ENCODE measurements at regions not wholly inside any gene's neighbourhood (a gene's known extent, or its start where the extent isn't known, plus 50 kb on each side); places are given as distances from the start of the nearest gene placed in this dataset.

DNA sequence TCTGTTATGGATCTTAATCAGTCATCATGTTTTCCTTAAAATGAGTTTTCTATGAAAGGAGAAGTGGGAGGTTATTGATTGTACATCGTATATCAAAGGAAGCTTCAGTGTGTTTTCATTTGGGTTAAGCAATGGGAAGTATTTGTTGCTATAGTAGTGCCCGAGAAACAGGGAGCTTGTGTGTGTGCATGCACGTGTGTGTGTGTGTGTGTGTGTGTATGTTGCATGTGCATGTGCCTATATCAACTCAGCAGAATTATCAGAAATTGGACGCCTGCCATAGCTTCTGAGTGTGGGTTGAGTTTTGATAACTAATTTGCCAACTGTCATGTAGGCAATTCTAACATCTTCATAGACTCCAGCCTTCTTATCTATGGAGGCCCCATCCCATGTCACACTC lies 246.1 kb upstream of the CRY1 start:
- Histone ChIP-seq H3K27ac (ENCODE audit: low read depth) (no peak overlapping the region), H3K36me3 (ENCODE audit: insufficient read depth) (no peaks in the 10 kb centered on the region), H4K20me1 (replicated peaks; ENCODE audit: insufficient read depth) (no peaks in the 10 kb centered on the region), H3K4me2 (no peak overlapping the region), H3K4me3 (no peak overlapping the region), H3K4me1 (ENCODE audit: insufficient read depth) (no peaks in the 10 kb centered on the region), H3K9me2 (ENCODE audit: insufficient read depth) (peaks cover 1% of the 10 kb centered on the region; the same call in 1 of the 2 replicates), H3F3A (replicated peaks; ENCODE audit: low read depth) (no peaks in the 10 kb centered on the region), H3K27me3 (ENCODE audit: insufficient read depth) (no peaks in the 10 kb centered on the region), H2AFZ (no peak overlapping the region), H3K79me2 (replicated peaks; ENCODE audit: insufficient read depth) (no peaks in the 10 kb centered on the region)
- no peak for TF ChIP-seq NANOG (IDR thresholded peaks at IDR 0.05; ENCODE audit: borderline replicate concordance)
- TF ChIP-seq, protein P1, sequence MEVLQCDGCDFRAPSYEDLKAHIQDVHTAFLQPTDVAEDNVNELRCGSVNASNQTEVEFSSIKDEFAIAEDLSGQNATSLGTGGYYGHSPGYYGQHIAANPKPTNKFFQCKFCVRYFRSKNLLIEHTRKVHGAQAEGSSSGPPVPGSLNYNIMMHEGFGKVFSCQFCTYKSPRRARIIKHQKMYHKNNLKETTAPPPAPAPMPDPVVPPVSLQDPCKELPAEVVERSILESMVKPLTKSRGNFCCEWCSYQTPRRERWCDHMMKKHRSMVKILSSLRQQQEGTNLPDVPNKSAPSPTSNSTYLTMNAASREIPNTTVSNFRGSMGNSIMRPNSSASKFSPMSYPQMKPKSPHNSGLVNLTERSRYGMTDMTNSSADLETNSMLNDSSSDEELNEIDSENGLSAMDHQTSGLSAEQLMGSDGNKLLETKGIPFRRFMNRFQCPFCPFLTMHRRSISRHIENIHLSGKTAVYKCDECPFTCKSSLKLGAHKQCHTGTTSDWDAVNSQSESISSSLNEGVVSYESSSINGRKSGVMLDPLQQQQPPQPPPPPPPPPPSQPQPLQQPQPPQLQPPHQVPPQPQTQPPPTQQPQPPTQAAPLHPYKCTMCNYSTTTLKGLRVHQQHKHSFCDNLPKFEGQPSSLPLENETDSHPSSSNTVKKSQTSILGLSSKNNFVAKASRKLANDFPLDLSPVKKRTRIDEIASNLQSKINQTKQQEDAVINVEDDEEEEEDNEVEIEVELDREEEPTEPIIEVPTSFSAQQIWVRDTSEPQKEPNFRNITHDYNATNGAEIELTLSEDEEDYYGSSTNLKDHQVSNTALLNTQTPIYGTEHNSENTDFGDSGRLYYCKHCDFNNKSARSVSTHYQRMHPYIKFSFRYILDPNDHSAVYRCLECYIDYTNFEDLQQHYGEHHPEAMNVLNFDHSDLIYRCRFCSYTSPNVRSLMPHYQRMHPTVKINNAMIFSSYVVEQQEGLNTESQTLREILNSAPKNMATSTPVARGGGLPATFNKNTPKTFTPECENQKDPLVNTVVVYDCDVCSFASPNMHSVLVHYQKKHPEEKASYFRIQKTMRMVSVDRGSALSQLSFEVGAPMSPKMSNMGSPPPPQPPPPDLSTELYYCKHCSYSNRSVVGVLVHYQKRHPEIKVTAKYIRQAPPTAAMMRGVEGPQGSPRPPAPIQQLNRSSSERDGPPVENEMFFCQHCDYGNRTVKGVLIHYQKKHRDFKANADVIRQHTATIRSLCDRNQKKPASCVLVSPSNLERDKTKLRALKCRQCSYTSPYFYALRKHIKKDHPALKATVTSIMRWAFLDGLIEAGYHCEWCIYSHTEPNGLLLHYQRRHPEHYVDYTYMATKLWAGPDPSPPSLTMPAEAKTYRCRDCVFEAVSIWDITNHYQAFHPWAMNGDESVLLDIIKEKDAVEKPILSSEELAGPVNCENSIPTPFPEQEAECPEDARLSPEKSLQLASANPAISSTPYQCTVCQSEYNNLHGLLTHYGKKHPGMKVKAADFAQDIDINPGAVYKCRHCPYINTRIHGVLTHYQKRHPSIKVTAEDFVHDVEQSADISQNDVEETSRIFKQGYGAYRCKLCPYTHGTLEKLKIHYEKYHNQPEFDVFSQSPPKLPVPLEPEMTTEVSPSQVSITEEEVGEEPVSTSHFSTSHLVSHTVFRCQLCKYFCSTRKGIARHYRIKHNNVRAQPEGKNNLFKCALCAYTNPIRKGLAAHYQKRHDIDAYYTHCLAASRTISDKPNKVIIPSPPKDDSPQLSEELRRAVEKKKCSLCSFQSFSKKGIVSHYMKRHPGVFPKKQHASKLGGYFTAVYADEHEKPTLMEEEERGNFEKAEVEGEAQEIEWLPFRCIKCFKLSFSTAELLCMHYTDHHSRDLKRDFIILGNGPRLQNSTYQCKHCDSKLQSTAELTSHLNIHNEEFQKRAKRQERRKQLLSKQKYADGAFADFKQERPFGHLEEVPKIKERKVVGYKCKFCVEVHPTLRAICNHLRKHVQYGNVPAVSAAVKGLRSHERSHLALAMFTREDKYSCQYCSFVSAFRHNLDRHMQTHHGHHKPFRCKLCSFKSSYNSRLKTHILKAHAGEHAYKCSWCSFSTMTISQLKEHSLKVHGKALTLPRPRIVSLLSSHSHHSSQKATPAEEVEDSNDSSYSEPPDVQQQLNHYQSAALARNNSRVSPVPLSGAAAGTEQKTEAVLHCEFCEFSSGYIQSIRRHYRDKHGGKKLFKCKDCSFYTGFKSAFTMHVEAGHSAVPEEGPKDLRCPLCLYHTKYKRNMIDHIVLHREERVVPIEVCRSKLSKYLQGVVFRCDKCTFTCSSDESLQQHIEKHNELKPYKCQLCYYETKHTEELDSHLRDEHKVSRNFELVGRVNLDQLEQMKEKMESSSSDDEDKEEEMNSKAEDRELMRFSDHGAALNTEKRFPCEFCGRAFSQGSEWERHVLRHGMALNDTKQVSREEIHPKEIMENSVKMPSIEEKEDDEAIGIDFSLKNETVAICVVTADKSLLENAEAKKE (CRISPR knock-in tag; IDR thresholded peaks at IDR 0.05), result no peak
- no peak for TF ChIP-seq EZH2phosphoT487 (IDR thresholded peaks at IDR 0.05; ENCODE audit: unreplicated experiment)
- TF ChIP-seq POLR2AphosphoS5 (IDR thresholded peaks at IDR 0.05; ENCODE audit: low read depth), result no peak
- TF ChIP-seq, protein P2, sequence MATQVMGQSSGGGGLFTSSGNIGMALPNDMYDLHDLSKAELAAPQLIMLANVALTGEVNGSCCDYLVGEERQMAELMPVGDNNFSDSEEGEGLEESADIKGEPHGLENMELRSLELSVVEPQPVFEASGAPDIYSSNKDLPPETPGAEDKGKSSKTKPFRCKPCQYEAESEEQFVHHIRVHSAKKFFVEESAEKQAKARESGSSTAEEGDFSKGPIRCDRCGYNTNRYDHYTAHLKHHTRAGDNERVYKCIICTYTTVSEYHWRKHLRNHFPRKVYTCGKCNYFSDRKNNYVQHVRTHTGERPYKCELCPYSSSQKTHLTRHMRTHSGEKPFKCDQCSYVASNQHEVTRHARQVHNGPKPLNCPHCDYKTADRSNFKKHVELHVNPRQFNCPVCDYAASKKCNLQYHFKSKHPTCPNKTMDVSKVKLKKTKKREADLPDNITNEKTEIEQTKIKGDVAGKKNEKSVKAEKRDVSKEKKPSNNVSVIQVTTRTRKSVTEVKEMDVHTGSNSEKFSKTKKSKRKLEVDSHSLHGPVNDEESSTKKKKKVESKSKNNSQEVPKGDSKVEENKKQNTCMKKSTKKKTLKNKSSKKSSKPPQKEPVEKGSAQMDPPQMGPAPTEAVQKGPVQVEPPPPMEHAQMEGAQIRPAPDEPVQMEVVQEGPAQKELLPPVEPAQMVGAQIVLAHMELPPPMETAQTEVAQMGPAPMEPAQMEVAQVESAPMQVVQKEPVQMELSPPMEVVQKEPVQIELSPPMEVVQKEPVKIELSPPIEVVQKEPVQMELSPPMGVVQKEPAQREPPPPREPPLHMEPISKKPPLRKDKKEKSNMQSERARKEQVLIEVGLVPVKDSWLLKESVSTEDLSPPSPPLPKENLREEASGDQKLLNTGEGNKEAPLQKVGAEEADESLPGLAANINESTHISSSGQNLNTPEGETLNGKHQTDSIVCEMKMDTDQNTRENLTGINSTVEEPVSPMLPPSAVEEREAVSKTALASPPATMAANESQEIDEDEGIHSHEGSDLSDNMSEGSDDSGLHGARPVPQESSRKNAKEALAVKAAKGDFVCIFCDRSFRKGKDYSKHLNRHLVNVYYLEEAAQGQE (IDR thresholded peaks at IDR 0.05; ENCODE audit: unreplicated experiment), result no peak
- no peak for TF ChIP-seq CREB1 (CRISPR knock-in tag; IDR thresholded peaks at IDR 0.05; ENCODE audit: low read depth)
- TF ChIP-seq ZNF331 (CRISPR knock-in tag; IDR thresholded peaks at IDR 0.05; ENCODE audit: low read depth), result no peak
- TF ChIP-seq, protein P3, sequence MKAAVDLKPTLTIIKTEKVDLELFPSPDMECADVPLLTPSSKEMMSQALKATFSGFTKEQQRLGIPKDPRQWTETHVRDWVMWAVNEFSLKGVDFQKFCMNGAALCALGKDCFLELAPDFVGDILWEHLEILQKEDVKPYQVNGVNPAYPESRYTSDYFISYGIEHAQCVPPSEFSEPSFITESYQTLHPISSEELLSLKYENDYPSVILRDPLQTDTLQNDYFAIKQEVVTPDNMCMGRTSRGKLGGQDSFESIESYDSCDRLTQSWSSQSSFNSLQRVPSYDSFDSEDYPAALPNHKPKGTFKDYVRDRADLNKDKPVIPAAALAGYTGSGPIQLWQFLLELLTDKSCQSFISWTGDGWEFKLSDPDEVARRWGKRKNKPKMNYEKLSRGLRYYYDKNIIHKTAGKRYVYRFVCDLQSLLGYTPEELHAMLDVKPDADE (IDR thresholded peaks at IDR 0.05), result no peak
- TF ChIP-seq, protein P4, sequence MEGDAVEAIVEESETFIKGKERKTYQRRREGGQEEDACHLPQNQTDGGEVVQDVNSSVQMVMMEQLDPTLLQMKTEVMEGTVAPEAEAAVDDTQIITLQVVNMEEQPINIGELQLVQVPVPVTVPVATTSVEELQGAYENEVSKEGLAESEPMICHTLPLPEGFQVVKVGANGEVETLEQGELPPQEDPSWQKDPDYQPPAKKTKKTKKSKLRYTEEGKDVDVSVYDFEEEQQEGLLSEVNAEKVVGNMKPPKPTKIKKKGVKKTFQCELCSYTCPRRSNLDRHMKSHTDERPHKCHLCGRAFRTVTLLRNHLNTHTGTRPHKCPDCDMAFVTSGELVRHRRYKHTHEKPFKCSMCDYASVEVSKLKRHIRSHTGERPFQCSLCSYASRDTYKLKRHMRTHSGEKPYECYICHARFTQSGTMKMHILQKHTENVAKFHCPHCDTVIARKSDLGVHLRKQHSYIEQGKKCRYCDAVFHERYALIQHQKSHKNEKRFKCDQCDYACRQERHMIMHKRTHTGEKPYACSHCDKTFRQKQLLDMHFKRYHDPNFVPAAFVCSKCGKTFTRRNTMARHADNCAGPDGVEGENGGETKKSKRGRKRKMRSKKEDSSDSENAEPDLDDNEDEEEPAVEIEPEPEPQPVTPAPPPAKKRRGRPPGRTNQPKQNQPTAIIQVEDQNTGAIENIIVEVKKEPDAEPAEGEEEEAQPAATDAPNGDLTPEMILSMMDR (conservative IDR thresholded peaks at IDR 0.05; ENCODE audit: low read depth in 2 of 2), result no peak
- TF ChIP-seq ZNF114 (CRISPR knock-in tag; IDR thresholded peaks at IDR 0.05), result no peak
- no peak for TF ChIP-seq JUNB (IDR thresholded peaks at IDR 0.05; ENCODE audit: unreplicated experiment)
- TF ChIP-seq STAT1 (IDR thresholded peaks at IDR 0.05; ENCODE audit: unreplicated experiment), result no peak
- TF ChIP-seq EZH2 (IDR thresholded peaks at IDR 0.05; ENCODE audit: low read depth, unreplicated experiment), result no peak
- ATAC-seq, result no peak
- Mint-ChIP-seq H3K36me3 (ENCODE audit: low read depth) (no peaks in the 10 kb centered on the region; the same call in 2 of the 3 replicates), H3K4me3 (no peak overlapping the region), H3K27ac (no peak overlapping the region), H3K9me3 (peaks cover 3% of the 10 kb centered on the region; the same call in 2 of the 3 replicates), H3K4me1 (peaks cover 2% of the 10 kb centered on the region; the same call in 1 of the 3 replicates), H3K27me3 (ENCODE audit: insufficient read depth, low read depth, poor library complexity) (peaks cover 2% of the 10 kb centered on the region)
- DNase-seq (ENCODE audit: low spot score), result no peak

All from GM23338 (cell line).